ENCODE measurements at regions not wholly inside any gene's neighbourhood (a gene's known extent, or its start where the extent isn't known, plus 50 kb on each side); places are given as distances from the start of the nearest gene placed in this dataset.

- Histone ChIP-seq H3K27me3 (ENCODE audit: control insufficient read depth in 2 of 2, insufficient read depth in 2 of 2, low read length in 2 of 2) (no peaks in the 10 kb centered on the region), H3K9me3 (replicated peaks; ENCODE audit: control insufficient read depth, insufficient read depth, low read length) (peaks cover 11% of the 10 kb centered on the region), H3K4me1 (ENCODE audit: control insufficient read depth, extremely low read depth, insufficient read depth, low read length) (no peaks in the 10 kb centered on the region), H3K4me3 (replicated peaks in 1 of 3; ENCODE audit: insufficient read depth in 1 of 3, low read depth in 1 of 3, low read length in 3 of 3) (no peak overlapping the region), H3K4me2 (ENCODE audit: insufficient read depth, low read length) (no peak overlapping the region), H2AFZ (ENCODE audit: low read depth, low read length) (no peak overlapping the region), H4K20me1 (replicated peaks; ENCODE audit: control insufficient read depth, extremely low read depth, insufficient read depth, low read length) (no peaks in the 10 kb centered on the region), H3K79me2 (ENCODE audit: control insufficient read depth, insufficient read depth, low read length) (no peaks in the 10 kb centered on the region), H3K27ac (ENCODE audit: insufficient read depth, low read depth, low read length) (no peak overlapping the region), H3K36me3 (ENCODE audit: control insufficient read depth in 2 of 2, extremely low read depth in 1 of 2, insufficient read depth in 2 of 2, low read length in 2 of 2) (no peaks in the 10 kb centered on the region), H3K9ac (replicated peaks; ENCODE audit: extremely low read depth, insufficient read depth, low read length) (no peak overlapping the region), H3K9me1 (replicated peaks; ENCODE audit: control insufficient read depth, extremely low read depth, insufficient read depth, low read length) (no peaks in the 10 kb centered on the region)
- BruUV-seq (replicated peaks): no TSS peak
- dilution Hi-C loops (cut with MboI; ENCODE audit: extremely low pct_ligation_motif_present, low sequenced_read_pairs) (no loop called here), intact Hi-C loops (cut with micrococcal nuclease) (no loop called here)
- TF ChIP-seq CTCF (IDR thresholded peaks at IDR 0.05; ENCODE audit: extremely low read depth in 1 of 2, insufficient read depth in 1 of 2, low read depth in 1 of 2, low read length in 2 of 2) (no peak), JUN (IDR thresholded peaks at IDR 0.05; ENCODE audit: borderline replicate concordance, insufficient read depth, insufficient read length, low read depth) (no peak), FOS (IDR thresholded peaks at IDR 0.05; ENCODE audit: borderline replicate concordance, insufficient read depth, low read length) (no peak), MYC (IDR thresholded peaks at IDR 0.05; ENCODE audit: low read depth, low read length) (no peak), GATA2 (IDR thresholded peaks at IDR 0.05; ENCODE audit: insufficient read depth, insufficient read length, low read depth, low read length) (no peak), MAX (IDR thresholded peaks at IDR 0.05; ENCODE audit: insufficient read depth, insufficient read length) (no peak)
- CTCF ChIA-PET: no interaction called here
- POLR2A ChIA-PET: no interaction called here
- FAIRE-seq (no peak), DNase-seq (ENCODE audit: low read depth, low spot score) (no peak)
Measured at GRCh38 chr10:131363416-131363815, 51.9 kb upstream of the TCERG1L start.

- Histone ChIP-seq H4K20me1 (replicated peaks; ENCODE audit: control insufficient read depth, extremely low read depth, insufficient read depth, low read length) (no peaks in the 10 kb centered on the region), H3K27me3 (ENCODE audit: control insufficient read depth in 2 of 2, insufficient read depth in 2 of 2, low read length in 2 of 2) (no peaks in the 10 kb centered on the region), H3K9me3 (replicated peaks; ENCODE audit: control insufficient read depth, insufficient read depth, low read length) (peaks cover 13% of the 10 kb centered on the region), H3K9ac (replicated peaks; ENCODE audit: extremely low read depth, insufficient read depth, low read length) (no peak overlapping the region), H3K4me3 (replicated peaks in 1 of 3; ENCODE audit: insufficient read depth in 1 of 3, low read depth in 1 of 3, low read length in 3 of 3) (no peak overlapping the region), H3K27ac (ENCODE audit: insufficient read depth, low read depth, low read length) (no peak overlapping the region), H3K4me1 (ENCODE audit: control insufficient read depth, extremely low read depth, insufficient read depth, low read length) (no peaks in the 10 kb centered on the region), H3K79me2 (ENCODE audit: control insufficient read depth, insufficient read depth, low read length) (no peaks in the 10 kb centered on the region), H3K36me3 (ENCODE audit: control insufficient read depth in 2 of 2, extremely low read depth in 1 of 2, insufficient read depth in 2 of 2, low read length in 2 of 2) (no peaks in the 10 kb centered on the region), H3K9me1 (replicated peaks; ENCODE audit: control insufficient read depth, extremely low read depth, insufficient read depth, low read length) (no peaks in the 10 kb centered on the region), H2AFZ (ENCODE audit: low read depth, low read length) (no peak overlapping the region), H3K4me2 (ENCODE audit: insufficient read depth, low read length) (no peak overlapping the region)
- TF ChIP-seq CTCF (IDR thresholded peaks at IDR 0.05; ENCODE audit: extremely low read depth in 1 of 2, insufficient read depth in 1 of 2, low read depth in 1 of 2, low read length in 2 of 2) (no peak), JUN (IDR thresholded peaks at IDR 0.05; ENCODE audit: borderline replicate concordance, insufficient read depth, insufficient read length, low read depth) (no peak), MAX (IDR thresholded peaks at IDR 0.05; ENCODE audit: insufficient read depth, insufficient read length) (no peak), FOS (IDR thresholded peaks at IDR 0.05; ENCODE audit: borderline replicate concordance, insufficient read depth, low read length) (no peak), POLR2A (IDR thresholded peaks at IDR 0.05; ENCODE audit: low read depth, low read length) (no peak), MYC (IDR thresholded peaks at IDR 0.05; ENCODE audit: low read depth, low read length) (no peak), EZH2 (IDR thresholded peaks at IDR 0.05; ENCODE audit: borderline replicate concordance, low read depth, low read length, severe bottlenecking) (no peak), POLR2AphosphoS5 (IDR thresholded peaks at IDR 0.05; ENCODE audit: insufficient read depth, low read depth, low read length) (no peak), GATA2 (IDR thresholded peaks at IDR 0.05; ENCODE audit: insufficient read depth, insufficient read length, low read depth, low read length) (no peak)
- DNase-seq (ENCODE audit: low read depth, low spot score) (no peak), FAIRE-seq (no peak)
- POLR2A ChIA-PET: no interaction called here
- no TSS peak for BruUV-seq (replicated peaks)
- dilution Hi-C loops (cut with MboI; ENCODE audit: extremely low pct_ligation_motif_present, low sequenced_read_pairs): no loop called here
- CTCF ChIA-PET: interaction anchor here (0.9 kb wide), 1 partner anchor 651 kb away, joined by 3 read pairs; no protein-coding TSS in a partner anchor
- intact Hi-C loops (cut with micrococcal nuclease): no loop called here
Measured at GRCh38 chr10:131371571-131371970, 60.0 kb upstream of the TCERG1L start.
